ENCODE measurements at regions not wholly inside any gene's neighbourhood (a gene's known extent, or its start where the extent isn't known, plus 50 kb on each side); places are given as distances from the start of the nearest gene placed in this dataset.

GRCh38 chr18:51647346-51647745, 449.9 kb upstream of the MEX3C start:
- DNase-seq: no peak

- no peak for DNase-seq
These were observed 450.5 kb upstream of the MEX3C start for GRCh38 chr18:51647942-51648341.

- DNase-seq: no peak
These were observed 452.3 kb upstream of the MEX3C start for GRCh38 chr18:51649796-51650195.

GRCh38 chr18:51651761-51652160, 454.3 kb upstream of the MEX3C start:
- DNase-seq: no peak

- DNase-seq: no peak
These were observed 456.2 kb upstream of the MEX3C start for GRCh38 chr18:51653507-51654213.

GRCh38 chr18:51654488-51655326, 457.2 kb upstream of the MEX3C start:
- no peak for DNase-seq

- peak in 1 of 51 donors; percentile 25 for DNase-seq
These were observed 457.8 kb upstream of the MEX3C start for GRCh38 chr18:51655327-51655698.

- DNase-seq: no peak
These were observed 458.8 kb upstream of the MEX3C start for GRCh38 chr18:51656249-51656648.

GRCh38 chr18:51658436-51658835, 461.0 kb upstream of the MEX3C start:
- DNase-seq: no peak

- no peak for DNase-seq
These were observed 462.3 kb upstream of the MEX3C start for GRCh38 chr18:51659781-51660180.

GRCh38 chr18:51660188-51660715, 462.8 kb upstream of the MEX3C start:
- DNase-seq: no peak

GRCh38 chr18:51664236-51664635, 466.8 kb upstream of the MEX3C start:
- no peak for DNase-seq

- peak in 45 of 51 donors; percentile 10 to 84 (median 47) for DNase-seq
These were observed 469.3 kb upstream of the MEX3C start for GRCh38 chr18:51666763-51667191.

- peak in 45 of 51 donors; percentile 1 to 78 (median 28) for DNase-seq
These were observed 470.6 kb upstream of the MEX3C start for GRCh38 chr18:51668101-51668500.

- DNase-seq: no peak
These were observed 471.1 kb upstream of the MEX3C start for GRCh38 chr18:51668607-51669006.

GRCh38 chr18:51686590-51686989, 489.1 kb upstream of the MEX3C start:
- DNase-seq: no peak

- no peak for DNase-seq
These were observed 490.5 kb upstream of the MEX3C start for GRCh38 chr18:51687845-51688585.

- no peak for DNase-seq
These were observed 495.1 kb upstream of the MEX3C start for GRCh38 chr18:51692612-51693011.

GRCh38 chr18:51711298-51711889, 513.9 kb upstream of the MEX3C start:
- DNase-seq: no peak

GRCh38 chr18:51712821-51713220, 515.3 kb upstream of the MEX3C start:
- DNase-seq: no peak

GRCh38 chr18:51716277-51716676, 518.8 kb upstream of the MEX3C start:
- DNase-seq: no peak

All from hypothalamus (tissue), 51 donors.